Loucy (cell line): ENCODE measurements at regions not wholly inside any gene's neighbourhood (a gene's known extent, or its start where the extent isn't known, plus 50 kb on each side); places are given as distances from the start of the nearest gene placed in this dataset.

Experiments used
- CTCF ChIP-seq: fragments of 200-600 bp; sonication (generic); conservative IDR thresholded peaks from 2 replicates; pipeline ENCODE4 v1.5.1; 2014; ENCODE audit warnings: mild to moderate bottlenecking, antibody characterized with exemption, low read length
- EZH2phosphoT487 ChIP-seq: fragments of 200-600 bp; IDR thresholded peaks from 2 replicates; pipeline ENCODE4 v1.6.1; 2018; ENCODE audit warnings: antibody characterized with exemption, mild to moderate bottlenecking, moderate library complexity, borderline replicate concordance

DNA sequence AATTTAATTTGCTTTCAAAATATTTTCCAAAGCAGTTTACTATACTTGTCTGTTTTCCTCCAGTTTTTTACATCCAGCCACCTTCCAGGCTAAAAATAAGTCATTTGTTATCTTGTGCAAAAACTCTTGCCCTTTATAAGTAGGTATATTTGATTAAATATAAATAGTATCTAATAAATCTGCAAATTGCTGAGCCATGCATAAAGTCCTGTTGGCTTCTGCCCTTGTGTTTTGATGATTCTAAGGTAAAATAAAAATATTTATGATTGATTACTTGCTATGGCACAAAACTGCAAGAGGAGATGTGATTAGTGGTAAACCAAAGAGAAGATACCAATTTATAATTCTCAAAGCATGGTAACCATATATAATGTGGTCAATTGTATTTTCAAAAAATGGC is 1026.7 kb downstream of the EPHA3 start:
- TF ChIP-seq CTCF (no peak), EZH2phosphoT487 (no peak)
